Left ventricle myocardium inferior (tissue), 1 donor: ENCODE measurements at regions not wholly inside any gene's neighbourhood (a gene's known extent, or its start where the extent isn't known, plus 50 kb on each side); places are given as distances from the start of the nearest gene placed in this dataset.

Source experiments
- DNase-seq: peaks from one replicate; pipeline ENCODE4 v3.0.0-alpha.2; 2020
- H3K27ac ChIP-seq: fragments of 200-600 bp; replicated peaks from 2 replicates; pipeline ENCODE4 v1.8.0; 2021
- H3K27me3 ChIP-seq: fragments of 200-600 bp; 2 replicates; pipeline ENCODE4 v1.8.0; 2021; ENCODE audit warnings: low read depth
- H3K36me3 ChIP-seq: fragments of 200-600 bp; 2 replicates; pipeline ENCODE4 v1.8.0; 2021
- H3K4me1 ChIP-seq: fragments of 200-600 bp; 2 replicates; pipeline ENCODE4 v1.8.0; 2021
- H3K4me3 ChIP-seq: fragments of 200-600 bp; 2 replicates; pipeline ENCODE4 v1.8.0; 2021; ENCODE audit warnings: mild to moderate bottlenecking, moderate library complexity
- H3K9me3 ChIP-seq: fragments of 200-600 bp; replicated peaks from 2 replicates; pipeline ENCODE4 v1.8.0; 2021
- CTCF ChIP-seq: fragments of 200-600 bp; IDR thresholded peaks from 2 replicates; pipeline ENCODE4 v1.8.0; 2021; ENCODE audit warnings: antibody characterized with exemption, mild to moderate bottlenecking, borderline replicate concordance
- intact Hi-C: fragments of 100-400 bp; cut with micrococcal nuclease; formaldehyde crosslinking; loops from one replicate; pipeline ENCODE4 v1.11.0; 2022
- donor health status: DM: no; HTN: yes; CAD: no; lungs with severe emphysema.

- no peak for TF ChIP-seq CTCF
- H3K4me3 ChIP-seq = no peak overlapping the region
- H3K9me3 ChIP-seq = no peaks in the 10 kb centered on the region
- no peak for DNase-seq
- H3K4me1 ChIP-seq = no peaks in the 10 kb centered on the region
- peaks cover 74% of the 10 kb centered on the region for H3K27me3 ChIP-seq
- intact Hi-C loops = no loop called here
- H3K27ac ChIP-seq = no peak overlapping the region
- H3K36me3 ChIP-seq = no peaks in the 10 kb centered on the region
These were observed 81.3 kb downstream of the EDN3 start for GRCh38 chr20:59381689-59382088.

DNA sequence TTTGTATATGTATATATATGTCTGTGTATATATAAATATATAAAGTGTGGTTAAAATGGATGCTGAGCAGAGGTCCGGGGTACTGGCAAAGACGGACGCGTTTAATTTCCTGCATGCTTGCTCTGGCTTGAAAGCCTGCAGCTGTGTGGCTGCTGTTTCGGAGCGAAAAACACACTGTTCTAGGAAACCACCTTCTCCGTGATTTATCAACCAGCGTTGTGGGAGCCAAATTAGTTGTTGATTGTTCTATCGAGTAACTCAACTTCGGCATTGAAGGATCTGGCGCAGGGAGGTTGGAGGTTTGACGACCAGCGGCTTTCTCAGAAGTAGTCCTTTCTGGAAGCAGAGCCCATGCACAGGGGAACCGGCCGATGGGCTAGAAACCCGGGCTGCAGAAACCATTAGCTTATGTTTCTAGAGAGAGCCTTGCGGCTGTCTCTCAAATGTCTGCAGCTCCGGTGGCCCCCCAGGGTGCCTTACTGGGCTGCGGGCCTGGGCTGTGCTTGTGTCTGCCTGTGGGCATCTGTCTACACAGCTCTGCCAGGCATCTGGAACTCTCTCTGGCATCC lies 81.8 kb downstream of the EDN3 start:
- Histone ChIP-seq H3K9me3 (no peaks in the 10 kb centered on the region), H3K36me3 (no peaks in the 10 kb centered on the region), H3K27me3 (peaks cover 80% of the 10 kb centered on the region), H3K4me1 (no peaks in the 10 kb centered on the region), H3K4me3 (no peak overlapping the region), H3K27ac (no peak overlapping the region)
- TF ChIP-seq CTCF = no peak
- no peak for DNase-seq
- intact Hi-C loops = no loop called here

DNA sequence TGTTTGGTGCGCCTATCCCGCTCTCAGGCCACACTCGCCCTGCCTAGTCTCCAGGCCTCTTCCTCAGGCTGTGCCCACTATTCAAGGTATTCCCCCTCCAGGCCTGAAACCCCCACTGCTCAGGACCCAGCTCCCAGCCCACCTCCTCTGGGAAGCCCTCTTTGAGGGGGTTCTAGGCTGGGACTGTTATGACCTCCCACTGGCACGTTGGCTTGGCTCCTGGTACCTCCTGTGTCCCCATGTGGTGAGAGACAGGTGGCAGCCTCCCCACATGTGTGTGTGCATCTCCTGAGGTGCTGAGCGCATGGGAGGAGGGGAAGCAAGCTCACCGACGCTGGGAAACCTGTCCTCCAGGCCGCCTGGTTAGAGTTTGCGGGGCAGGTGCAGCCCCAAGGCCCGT lies 82.5 kb downstream of the EDN3 start:
- intact Hi-C loops = no loop called here
- no peak overlapping the region for H3K27ac ChIP-seq
- H3K27me3 ChIP-seq = peaks cover 85% of the 10 kb centered on the region
- H3K36me3 ChIP-seq = no peaks in the 10 kb centered on the region
- TF ChIP-seq CTCF = no peak
- H3K4me1 ChIP-seq = no peaks in the 10 kb centered on the region
- H3K4me3 ChIP-seq = no peak overlapping the region
- no peak for DNase-seq
- H3K9me3 ChIP-seq = no peaks in the 10 kb centered on the region

GRCh38 chr20:59385038-59385437 lies 84.6 kb downstream of the EDN3 start:
- Histone ChIP-seq H3K36me3 (no peaks in the 10 kb centered on the region), H3K27ac (no peak overlapping the region), H3K4me1 (no peaks in the 10 kb centered on the region), H3K9me3 (no peaks in the 10 kb centered on the region), H3K4me3 (no peak overlapping the region), H3K27me3 (peaks cover 86% of the 10 kb centered on the region)
- no peak for DNase-seq
- TF ChIP-seq CTCF = no peak
- intact Hi-C loops = no loop called here

- Histone ChIP-seq H3K36me3 (no peaks in the 10 kb centered on the region), H3K9me3 (no peaks in the 10 kb centered on the region), H3K4me1 (no peaks in the 10 kb centered on the region), H3K27me3 (peaks cover 86% of the 10 kb centered on the region), H3K27ac (no peak overlapping the region), H3K4me3 (no peak overlapping the region)
- DNase-seq = no peak
- no peak for TF ChIP-seq CTCF
- intact Hi-C loops = no loop called here
These were observed 85.1 kb downstream of the EDN3 start for GRCh38 chr20:59385480-59385879.
